Testis (tissue), 2 donors: ENCODE measurements at regions not wholly inside any gene's neighbourhood (a gene's known extent, or its start where the extent isn't known, plus 50 kb on each side); places are given as distances from the start of the nearest gene placed in this dataset.

ENCODE experiments used
- DNase-seq: peaks from one replicate; pipeline ENCODE4 v3.0.0-alpha.2; 2019
- H3K27ac ChIP-seq, 2 donors: fragments of 200-600 bp; sonication (generic); one replicate each; pipeline ENCODE4 v1.5.1; 2019
- H3K27me3 ChIP-seq: fragments of 200-600 bp; sonication (generic); one replicate; pipeline ENCODE4 v1.5.1; 2019
- H3K36me3 ChIP-seq: fragments of 200-600 bp; sonication (generic); one replicate; pipeline ENCODE4 v1.5.1; 2017; ENCODE audit warnings: low read depth; ENCODE audit errors: missing control alignments
- H3K4me1 ChIP-seq: fragments of 200-600 bp; sonication (generic); one replicate; pipeline ENCODE4 v1.5.1; 2019
- H3K4me3 ChIP-seq, 2 donors: fragments of 200-600 bp; sonication (generic); one replicate each; pipeline ENCODE4 v1.5.1; 2017 to 2019
- H3K9me3 ChIP-seq: fragments of 200-600 bp; sonication (generic); one replicate; pipeline ENCODE4 v1.5.1; 2017
- CTCF ChIP-seq, 3 experiments: fragments of 450-650 bp in 2 of 3; fragments of 200-600 bp in 1 of 3; sonication (generic) in 1 of 3; IDR thresholded peaks; one replicate each; pipeline ENCODE4 v1.5.1; 2016 to 2019; ENCODE audit warnings: antibody characterized with exemption in 3 of 3, mild to moderate bottlenecking in 2 of 3, moderate library complexity in 1 of 3
- POLR2A ChIP-seq: fragments of 450-650 bp; IDR thresholded peaks from one replicate; pipeline ENCODE4 v1.6.1; 2017; ENCODE audit warnings: antibody characterized with exemption, mild to moderate bottlenecking, moderate library complexity
- WGBS, 2 donors: methylation state at CpG; one replicate each; pipeline ENCODE4 v1.1.5; 2018; 5-methylcytosine and 5-hydroxymethylcytosine counted together
- intact Hi-C: fragments of 100-400 bp; cut with DNase I; formaldehyde crosslinking; loops from one replicate; pipeline ENCODE4 v1.15.1; 2023; ENCODE audit warnings: low total_unique reads

- Histone ChIP-seq H3K4me1 (no peaks in the 10 kb centered on the region), H3K36me3 (no peaks in the 10 kb centered on the region), H3K27ac (no peak overlapping the region), H3K4me3 (no peak overlapping the region), H3K27me3 (no peaks in the 10 kb centered on the region), H3K9me3 (no peaks in the 10 kb centered on the region)
- intact Hi-C loops = no loop called here
- WGBS, 2 donors = 88 to 92% methylated on average over 5 of the region's 5 CpGs
- DNase-seq = no peak
- no peak for TF ChIP-seq POLR2A
- TF ChIP-seq CTCF (IDR thresholded peaks at IDR 0.05) = no peak
Observed at GRCh38 chr5:155969537-155969936, 357.4 kb upstream of the SGCD start.

GRCh38 chr5:155974369-155974768, 352.6 kb upstream of the SGCD start:
- intact Hi-C loops = no loop called here
- H3K4me3 ChIP-seq = no peak overlapping the region
- no peak for DNase-seq
- H3K27ac ChIP-seq = no peak overlapping the region
- no peak for TF ChIP-seq POLR2A
- TF ChIP-seq CTCF (IDR thresholded peaks at IDR 0.05) = no peak
- H3K4me1 ChIP-seq = no peaks in the 10 kb centered on the region
- no peaks in the 10 kb centered on the region for H3K27me3 ChIP-seq
- H3K9me3 ChIP-seq = no peaks in the 10 kb centered on the region
- 94 to 98% methylated on average over 2 of the region's 2 CpGs for WGBS, 2 donors
- no peaks in the 10 kb centered on the region for H3K36me3 ChIP-seq

GRCh38 chr5:155978850-155979249, 348.1 kb upstream of the SGCD start:
- Histone ChIP-seq H3K4me1 (no peaks in the 10 kb centered on the region), H3K27ac (no peak overlapping the region), H3K9me3 (no peaks in the 10 kb centered on the region), H3K4me3 (no peak overlapping the region), H3K36me3 (no peaks in the 10 kb centered on the region), H3K27me3 (no peaks in the 10 kb centered on the region)
- no peak for TF ChIP-seq POLR2A
- TF ChIP-seq CTCF (IDR thresholded peaks at IDR 0.05) = no peak
- intact Hi-C loops = no loop called here
- DNase-seq = no peak
- 66 to 70% methylated on average over 3 of the region's 3 CpGs for WGBS, 2 donors

GRCh38 chr5:155982354-155982753, 344.6 kb upstream of the SGCD start:
- no peaks in the 10 kb centered on the region for H3K27me3 ChIP-seq
- TF ChIP-seq POLR2A (no peak), CTCF (IDR thresholded peaks at IDR 0.05) (no peak)
- H3K4me1 ChIP-seq = no peaks in the 10 kb centered on the region
- intact Hi-C loops = no loop called here
- H3K36me3 ChIP-seq = no peaks in the 10 kb centered on the region
- H3K27ac ChIP-seq = no peak overlapping the region
- no peak for DNase-seq
- H3K9me3 ChIP-seq = no peaks in the 10 kb centered on the region
- 32 to 45% methylated on average over 3 of the region's 3 CpGs for WGBS, 2 donors
- H3K4me3 ChIP-seq = no peak overlapping the region

- TF ChIP-seq POLR2A (no peak), CTCF (IDR thresholded peaks at IDR 0.05) (no peak)
Observed at GRCh38 chr5:155983954-155984353, 343.0 kb upstream of the SGCD start.

More at GRCh38 chr5:155983954-155984353, 343.0 kb upstream of the SGCD start:
- Histone ChIP-seq H3K27ac (no peak overlapping the region), H3K27me3 (no peaks in the 10 kb centered on the region), H3K4me3 (no peak overlapping the region), H3K36me3 (no peaks in the 10 kb centered on the region), H3K4me1 (no peaks in the 10 kb centered on the region), H3K9me3 (no peaks in the 10 kb centered on the region)
- intact Hi-C loops = no loop called here
- DNase-seq = no peak
- WGBS, 2 donors = 85 to 90% methylated on average over 3 of the region's 3 CpGs
